ENCODE measurements at regions not wholly inside any gene's neighbourhood (a gene's known extent, or its start where the extent isn't known, plus 50 kb on each side); places are given as distances from the start of the nearest gene placed in this dataset.

DNA sequence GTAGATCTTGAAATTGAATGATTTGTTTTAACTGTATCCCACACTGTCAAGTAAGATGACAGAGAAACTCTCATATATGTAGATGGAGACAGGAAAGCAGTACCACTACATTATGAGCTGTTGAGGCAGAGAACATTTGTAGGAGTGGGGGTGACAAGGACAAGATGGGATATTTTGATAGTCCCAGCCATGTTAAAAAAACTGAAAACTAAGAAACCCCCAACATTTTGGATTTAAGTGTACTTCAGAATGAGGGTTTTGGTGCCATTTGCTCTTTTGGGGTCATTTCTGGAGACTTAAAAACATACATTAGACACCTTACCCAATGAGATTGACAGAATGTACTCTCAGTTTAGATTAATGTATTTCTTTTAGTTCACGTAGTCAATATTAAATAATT, 149.9 kb upstream of the SLC4A4 start:
- 33 to 63% (median 53%) methylated on average over 1 of the region's 1 CpG for WGBS, 5 donors
- no peaks in the 10 kb centered on the region for H3K36me3 ChIP-seq
- no peak for TF ChIP-seq EP300 (IDR thresholded peaks at IDR 0.05)
- H3K27me3 ChIP-seq, result peaks cover 0 to 17% (median 0%) of the 10 kb centered on the region in 3 donors
- H3K4me1 ChIP-seq, result peaks cover 0 to 52% (median 22%) of the 10 kb centered on the region in 4 donors
- intact Hi-C loops (cut with DNase I; ENCODE audit: low total_unique reads), result no loop called here
- DNase-seq, result no peak
- H3K9me3 ChIP-seq, result no peaks in the 10 kb centered on the region
- H3K27ac ChIP-seq, result peak overlapping the region in 4 of 5 donors; percentile 80 to 89 (median 88)
- peak overlapping the region in 3 of 4 donors; percentile 71 to 83 (median 78) for H3K4me3 ChIP-seq

- intact Hi-C loops (cut with DNase I; ENCODE audit: low total_unique reads), result no loop called here
- peak in 1 of 2 donors; percentile 47 for DNase-seq
- Histone ChIP-seq H3K36me3 (no peaks in the 10 kb centered on the region), H3K9me3 (no peaks in the 10 kb centered on the region), H3K4me1 (peaks cover 0 to 47% (median 20%) of the 10 kb centered on the region in 4 donors), H3K27me3 (peaks cover 0 to 17% (median 0%) of the 10 kb centered on the region in 3 donors), H3K27ac (peak overlapping the region in 2 of 5 donors; percentile 88 to 89), H3K4me3 (peak overlapping the region in 2 of 4 donors; percentile 78 to 83)
- TF ChIP-seq POLR2A (IDR thresholded peaks at IDR 0.05) (no peak), POLR2AphosphoS5 (IDR thresholded peaks at IDR 0.05) (no peak), EP300 (IDR thresholded peaks at IDR 0.05) (no peak)
- TF ChIP-seq, protein P1, sequence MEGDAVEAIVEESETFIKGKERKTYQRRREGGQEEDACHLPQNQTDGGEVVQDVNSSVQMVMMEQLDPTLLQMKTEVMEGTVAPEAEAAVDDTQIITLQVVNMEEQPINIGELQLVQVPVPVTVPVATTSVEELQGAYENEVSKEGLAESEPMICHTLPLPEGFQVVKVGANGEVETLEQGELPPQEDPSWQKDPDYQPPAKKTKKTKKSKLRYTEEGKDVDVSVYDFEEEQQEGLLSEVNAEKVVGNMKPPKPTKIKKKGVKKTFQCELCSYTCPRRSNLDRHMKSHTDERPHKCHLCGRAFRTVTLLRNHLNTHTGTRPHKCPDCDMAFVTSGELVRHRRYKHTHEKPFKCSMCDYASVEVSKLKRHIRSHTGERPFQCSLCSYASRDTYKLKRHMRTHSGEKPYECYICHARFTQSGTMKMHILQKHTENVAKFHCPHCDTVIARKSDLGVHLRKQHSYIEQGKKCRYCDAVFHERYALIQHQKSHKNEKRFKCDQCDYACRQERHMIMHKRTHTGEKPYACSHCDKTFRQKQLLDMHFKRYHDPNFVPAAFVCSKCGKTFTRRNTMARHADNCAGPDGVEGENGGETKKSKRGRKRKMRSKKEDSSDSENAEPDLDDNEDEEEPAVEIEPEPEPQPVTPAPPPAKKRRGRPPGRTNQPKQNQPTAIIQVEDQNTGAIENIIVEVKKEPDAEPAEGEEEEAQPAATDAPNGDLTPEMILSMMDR (IDR thresholded peaks at IDR 0.05), result no peak
- WGBS, 5 donors, result 34 to 60% (median 55%) methylated on average over 6 of the region's 6 CpGs
These were observed 149.3 kb upstream of the SLC4A4 start for GRCh38 chr4:71189471-71189870.

GRCh38 chr4:71194454-71194853, 144.4 kb upstream of the SLC4A4 start:
- Histone ChIP-seq H3K4me1 (peaks cover 0 to 7% (median 4%) of the 10 kb centered on the region in 4 donors), H3K27ac (no peak overlapping the region), H3K36me3 (no peaks in the 10 kb centered on the region), H3K4me3 (no peak overlapping the region), H3K9me3 (no peaks in the 10 kb centered on the region), H3K27me3 (no peaks in the 10 kb centered on the region)
- no peak for DNase-seq
- 70 to 82% (median 75%) methylated on average over 1 of the region's 1 CpG for WGBS, 5 donors
- intact Hi-C loops (cut with DNase I; ENCODE audit: low total_unique reads), result no loop called here
- TF ChIP-seq POLR2A (IDR thresholded peaks at IDR 0.05) (no peak), EP300 (IDR thresholded peaks at IDR 0.05) (no peak), POLR2AphosphoS5 (IDR thresholded peaks at IDR 0.05) (no peak)
- TF ChIP-seq, protein P1 (IDR thresholded peaks at IDR 0.05), result no peak

DNA sequence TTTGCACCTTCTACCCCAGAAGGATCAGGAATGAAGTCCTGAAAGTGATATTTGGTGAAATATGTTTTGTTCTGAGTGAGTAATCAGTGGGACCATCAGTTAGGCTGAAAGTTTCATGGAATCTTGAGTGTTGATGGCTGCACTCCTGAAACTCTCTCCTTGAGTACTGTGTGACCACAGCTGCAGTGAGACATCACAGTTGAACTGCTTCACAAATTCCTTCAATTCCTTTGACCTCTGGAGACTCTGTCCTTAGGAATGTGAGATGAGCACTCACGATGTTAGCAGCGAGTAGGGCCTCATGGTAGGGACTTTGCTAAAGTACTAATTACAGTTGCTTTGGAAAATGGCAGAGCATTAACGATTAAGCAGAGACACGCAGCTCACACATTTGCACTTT, 142.9 kb upstream of the SLC4A4 start:
- TF ChIP-seq POLR2AphosphoS5 (IDR thresholded peaks at IDR 0.05) (no peak), POLR2A (IDR thresholded peaks at IDR 0.05) (no peak), EP300 (IDR thresholded peaks at IDR 0.05) (no peak)
- TF ChIP-seq, protein P1 (IDR thresholded peaks at IDR 0.05), result no peak
- Histone ChIP-seq H3K27me3 (no peaks in the 10 kb centered on the region), H3K36me3 (no peaks in the 10 kb centered on the region), H3K4me3 (no peak overlapping the region), H3K27ac (no peak overlapping the region), H3K4me1 (peaks cover 0 to 8% (median 4%) of the 10 kb centered on the region in 4 donors), H3K9me3 (no peaks in the 10 kb centered on the region)
- DNase-seq, result no peak
- intact Hi-C loops (cut with DNase I; ENCODE audit: low total_unique reads), result no loop called here
- WGBS, 5 donors, result 62 to 75% (median 64%) methylated on average over 4 of the region's 4 CpGs

GRCh38 chr4:71198958-71199357, 139.9 kb upstream of the SLC4A4 start:
- Histone ChIP-seq H3K4me3 (no peak overlapping the region), H3K36me3 (no peaks in the 10 kb centered on the region), H3K4me1 (peaks cover 0 to 27% (median 8%) of the 10 kb centered on the region in 4 donors), H3K9me3 (no peaks in the 10 kb centered on the region), H3K27ac (no peak overlapping the region), H3K27me3 (no peaks in the 10 kb centered on the region)
- DNase-seq, result peak in 1 of 2 donors; percentile 72
- intact Hi-C loops (cut with DNase I; ENCODE audit: low total_unique reads), result no loop called here
- TF ChIP-seq POLR2A (IDR thresholded peaks at IDR 0.05) (no peak), POLR2AphosphoS5 (IDR thresholded peaks at IDR 0.05) (no peak), EP300 (IDR thresholded peaks at IDR 0.05) (no peak)
- TF ChIP-seq, protein P1 (IDR thresholded peaks at IDR 0.05), result no peak
- 25 to 54% (median 41%) methylated on average over 2 of the region's 2 CpGs for WGBS, 5 donors
